Nephron (organoid): ENCODE measurements at regions not wholly inside any gene's neighbourhood (a gene's known extent, or its start where the extent isn't known, plus 50 kb on each side); places are given as distances from the start of the nearest gene placed in this dataset.

ENCODE experiments used
- H3K27ac Mint-ChIP-seq, 3 experiments: 2 replicates each; pipeline ENCODE4 v1.8.0; 2020; ENCODE audit warnings: mixed read lengths in 3 of 3, mild to moderate bottlenecking in 2 of 3, moderate library complexity in 1 of 3
- H3K27me3 Mint-ChIP-seq: 2 replicates; pipeline ENCODE4 v1.8.0; 2021; ENCODE audit warnings: low read depth, mild to moderate bottlenecking, moderate library complexity, mixed read lengths
- H3K36me3 Mint-ChIP-seq: 2 replicates; pipeline ENCODE4 v1.8.0; 2020; ENCODE audit warnings: low read depth, mixed read lengths
- H3K4me1 Mint-ChIP-seq: 2 replicates; pipeline ENCODE4 v1.8.0; 2020; ENCODE audit warnings: mixed read lengths
- H3K4me3 Mint-ChIP-seq, 3 experiments: 2 replicates each; pipeline ENCODE4 v1.8.0; 2020; ENCODE audit warnings: mild to moderate bottlenecking in 3 of 3, mixed read lengths in 3 of 3, moderate library complexity in 2 of 3
- H3K9me3 Mint-ChIP-seq: 2 replicates; pipeline ENCODE4 v1.8.0; 2020; ENCODE audit warnings: mixed read lengths
- TF ChIP-seq, protein P1 (sequence below), 3 experiments: fragments of 200-600 bp; sonication (generic); IDR thresholded peaks; one replicate each; pipeline ENCODE4 v1.5.0; 2021; ENCODE audit warnings: antibody characterized with exemption in 3 of 3; ENCODE audit not compliant: unreplicated experiment in 3 of 3

DNA sequence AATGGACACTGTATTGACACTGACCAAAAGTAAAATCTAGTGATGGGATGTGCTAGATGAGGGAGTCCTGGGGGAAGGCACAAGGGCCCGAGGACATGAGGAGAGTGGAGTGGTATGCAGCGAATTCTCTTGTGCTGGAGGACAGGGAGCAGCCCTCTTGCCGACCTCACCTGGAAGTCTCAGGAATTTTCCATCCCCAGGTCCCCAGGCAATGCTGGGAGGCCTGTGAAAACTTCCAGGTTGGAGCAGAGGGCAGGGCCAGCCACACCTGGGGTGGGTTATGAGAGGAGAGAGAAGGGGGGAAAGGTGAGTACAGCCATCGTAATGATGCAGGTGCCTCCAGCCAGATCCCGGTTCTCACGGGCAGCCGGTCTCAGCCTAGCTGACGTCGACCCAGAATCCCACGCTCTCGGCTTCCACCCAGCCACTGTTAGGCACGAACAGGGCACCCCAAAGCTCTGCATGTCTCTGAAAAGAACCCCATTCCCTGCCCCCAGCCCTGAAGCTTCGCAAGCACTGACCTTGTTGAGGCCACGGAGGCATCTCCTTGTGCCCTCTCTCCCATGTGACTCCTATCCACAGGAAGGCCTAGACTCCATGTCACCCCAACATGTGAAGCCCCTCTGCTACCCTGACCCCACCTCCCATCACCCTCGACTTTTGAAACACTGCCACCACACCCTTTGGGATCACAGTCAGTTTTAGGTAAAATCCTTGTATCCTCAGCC is 239.7 kb upstream of the MYO3A start:
- TF ChIP-seq, protein P1, sequence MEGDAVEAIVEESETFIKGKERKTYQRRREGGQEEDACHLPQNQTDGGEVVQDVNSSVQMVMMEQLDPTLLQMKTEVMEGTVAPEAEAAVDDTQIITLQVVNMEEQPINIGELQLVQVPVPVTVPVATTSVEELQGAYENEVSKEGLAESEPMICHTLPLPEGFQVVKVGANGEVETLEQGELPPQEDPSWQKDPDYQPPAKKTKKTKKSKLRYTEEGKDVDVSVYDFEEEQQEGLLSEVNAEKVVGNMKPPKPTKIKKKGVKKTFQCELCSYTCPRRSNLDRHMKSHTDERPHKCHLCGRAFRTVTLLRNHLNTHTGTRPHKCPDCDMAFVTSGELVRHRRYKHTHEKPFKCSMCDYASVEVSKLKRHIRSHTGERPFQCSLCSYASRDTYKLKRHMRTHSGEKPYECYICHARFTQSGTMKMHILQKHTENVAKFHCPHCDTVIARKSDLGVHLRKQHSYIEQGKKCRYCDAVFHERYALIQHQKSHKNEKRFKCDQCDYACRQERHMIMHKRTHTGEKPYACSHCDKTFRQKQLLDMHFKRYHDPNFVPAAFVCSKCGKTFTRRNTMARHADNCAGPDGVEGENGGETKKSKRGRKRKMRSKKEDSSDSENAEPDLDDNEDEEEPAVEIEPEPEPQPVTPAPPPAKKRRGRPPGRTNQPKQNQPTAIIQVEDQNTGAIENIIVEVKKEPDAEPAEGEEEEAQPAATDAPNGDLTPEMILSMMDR (IDR thresholded peaks at IDR 0.05; ENCODE audit: unreplicated experiment in 3 of 3) = no peak
- Mint-ChIP-seq H3K4me3 (no peak overlapping the region), H3K36me3 (no peaks in the 10 kb centered on the region), H3K27ac (no peak overlapping the region), H3K4me1 (no peaks in the 10 kb centered on the region), H3K27me3 (peaks cover under 1% of the 10 kb centered on the region), H3K9me3 (no peaks in the 10 kb centered on the region)

DNA sequence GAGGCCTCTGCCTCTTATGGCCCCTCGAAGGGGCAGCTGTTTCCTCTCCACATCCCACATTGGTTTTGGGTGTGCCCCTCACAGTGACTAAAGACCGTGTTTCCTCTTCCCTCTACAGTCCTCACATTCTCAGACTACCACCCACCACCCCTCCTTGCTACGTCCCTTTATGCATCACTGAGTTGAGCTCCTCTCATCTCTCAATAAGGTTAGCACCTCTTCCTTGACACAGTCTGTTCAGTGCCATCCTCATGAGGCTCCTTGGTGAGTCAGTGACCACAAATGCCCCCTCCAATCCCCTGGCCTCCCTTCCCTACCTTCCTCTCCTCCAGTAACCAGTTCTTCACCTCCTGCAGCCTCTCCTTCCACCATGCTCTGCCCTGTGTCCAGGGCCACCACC is 239.1 kb upstream of the MYO3A start:
- Mint-ChIP-seq H3K27ac (no peak overlapping the region), H3K36me3 (no peaks in the 10 kb centered on the region), H3K27me3 (no peaks in the 10 kb centered on the region), H3K9me3 (no peaks in the 10 kb centered on the region), H3K4me3 (no peak overlapping the region), H3K4me1 (no peaks in the 10 kb centered on the region)
- TF ChIP-seq, protein P1 (IDR thresholded peaks at IDR 0.05; ENCODE audit: unreplicated experiment in 3 of 3) = no peak

DNA sequence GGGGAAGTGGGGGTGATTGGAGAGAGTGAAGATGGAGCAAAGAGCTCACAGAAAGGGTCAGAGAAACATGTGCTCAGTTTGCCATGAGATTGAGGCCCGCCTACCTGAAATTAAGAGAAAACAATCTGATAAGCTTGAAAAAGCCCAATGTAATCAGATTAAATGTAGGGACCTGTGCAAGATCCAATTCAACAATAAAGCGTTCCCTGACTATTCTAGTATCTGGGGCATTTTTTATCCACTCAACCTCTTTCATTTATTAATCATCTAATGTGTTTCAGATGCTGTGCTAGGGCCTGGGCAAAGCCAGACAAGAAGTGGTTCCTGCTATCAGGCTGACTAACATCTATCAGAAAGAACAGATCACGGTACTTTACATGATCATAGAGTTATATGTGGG is 238.4 kb upstream of the MYO3A start:
- H3K27ac Mint-ChIP-seq = no peak overlapping the region
- TF ChIP-seq, protein P1 (IDR thresholded peaks at IDR 0.05; ENCODE audit: unreplicated experiment in 3 of 3) = no peak
- no peak overlapping the region for H3K4me3 Mint-ChIP-seq
- H3K4me1 Mint-ChIP-seq = no peaks in the 10 kb centered on the region
- no peaks in the 10 kb centered on the region for H3K27me3 Mint-ChIP-seq
- no peaks in the 10 kb centered on the region for H3K9me3 Mint-ChIP-seq
- no peaks in the 10 kb centered on the region for H3K36me3 Mint-ChIP-seq

DNA sequence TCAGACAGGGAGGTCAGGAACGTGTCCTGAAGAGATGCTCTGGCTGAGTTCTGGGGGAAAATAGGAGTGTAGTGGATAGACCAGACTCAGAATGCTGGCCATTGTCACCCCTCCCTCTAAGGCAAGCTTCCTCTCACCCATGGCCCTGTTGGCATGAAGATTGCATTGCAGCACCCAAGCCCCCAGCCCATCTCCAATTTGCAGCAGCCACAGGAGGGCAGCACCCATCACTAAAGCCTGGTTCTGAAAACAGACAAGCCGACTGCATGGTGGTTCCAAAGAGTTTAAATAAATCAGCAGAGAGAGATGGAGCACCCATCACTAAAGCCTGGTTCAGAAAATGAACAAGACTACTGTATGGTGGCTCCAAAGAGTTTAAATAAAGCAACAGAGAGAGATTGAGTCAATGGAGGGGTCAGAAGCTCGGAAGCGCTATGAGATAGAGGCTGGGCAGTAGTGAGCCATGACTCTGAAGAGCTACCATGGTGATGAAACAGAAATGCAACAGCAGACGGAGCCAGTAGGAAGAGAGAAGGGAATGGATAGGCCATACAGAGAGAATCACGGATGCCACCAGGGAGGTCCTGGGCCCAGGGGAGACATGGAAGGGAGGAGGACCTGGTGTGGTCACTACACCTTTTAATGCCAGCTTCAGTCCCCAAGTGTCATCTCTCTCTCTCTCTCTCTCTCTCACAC is 237.9 kb upstream of the MYO3A start:
- Mint-ChIP-seq H3K9me3 (no peaks in the 10 kb centered on the region), H3K27me3 (no peaks in the 10 kb centered on the region), H3K4me3 (no peak overlapping the region), H3K27ac (no peak overlapping the region), H3K4me1 (no peaks in the 10 kb centered on the region), H3K36me3 (no peaks in the 10 kb centered on the region)
- TF ChIP-seq, protein P1 (IDR thresholded peaks at IDR 0.05; ENCODE audit: unreplicated experiment in 3 of 3) = no peak

DNA sequence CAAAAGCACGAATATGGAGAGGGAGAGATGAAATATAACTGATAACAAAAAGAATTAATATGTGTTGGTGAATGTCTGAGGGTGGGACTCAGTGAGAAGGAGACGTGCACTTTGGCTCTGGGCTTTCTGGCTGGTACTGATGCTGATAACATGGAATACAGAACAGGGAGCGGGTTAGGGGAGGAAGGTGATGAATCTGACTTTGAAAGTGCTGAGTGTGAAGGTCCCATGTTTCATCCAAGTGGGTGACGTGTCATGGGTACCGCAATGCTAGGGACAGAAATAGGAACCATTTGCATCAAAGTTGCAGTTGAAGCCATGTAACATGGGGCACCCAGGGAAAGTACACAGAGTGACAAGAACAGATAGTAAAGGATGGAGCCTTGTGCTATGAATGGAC is 236.6 kb upstream of the MYO3A start:
- TF ChIP-seq, protein P1 (IDR thresholded peaks at IDR 0.05; ENCODE audit: unreplicated experiment in 3 of 3) = no peak
- H3K27ac Mint-ChIP-seq = no peak overlapping the region
- no peak overlapping the region for H3K4me3 Mint-ChIP-seq
- H3K9me3 Mint-ChIP-seq = no peaks in the 10 kb centered on the region
- no peaks in the 10 kb centered on the region for H3K27me3 Mint-ChIP-seq
- no peaks in the 10 kb centered on the region for H3K36me3 Mint-ChIP-seq
- H3K4me1 Mint-ChIP-seq = no peaks in the 10 kb centered on the region

DNA sequence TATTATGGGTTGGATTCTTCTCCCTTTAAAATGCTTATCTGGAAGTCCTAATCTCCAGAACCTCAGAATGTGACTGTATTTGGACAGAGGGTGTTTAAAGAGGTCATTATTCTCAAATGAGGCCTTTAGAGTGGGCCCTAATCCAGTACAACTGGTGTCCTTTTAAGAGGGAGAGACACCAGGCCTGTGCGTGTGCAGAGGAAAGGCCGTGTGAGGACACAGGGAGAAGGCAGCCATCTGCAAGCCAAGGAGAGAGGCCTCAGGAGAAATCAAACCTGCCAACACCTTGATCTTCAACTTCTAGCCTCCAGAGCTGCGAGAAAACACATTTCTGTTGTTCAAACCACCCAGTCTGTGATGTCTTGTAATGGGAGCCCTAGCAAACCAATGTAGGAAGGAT is 235.4 kb upstream of the MYO3A start:
- TF ChIP-seq, protein P1 (IDR thresholded peaks at IDR 0.05; ENCODE audit: unreplicated experiment in 3 of 3) = no peak
- no peaks in the 10 kb centered on the region for H3K4me1 Mint-ChIP-seq
- no peak overlapping the region for H3K4me3 Mint-ChIP-seq
- H3K9me3 Mint-ChIP-seq = no peaks in the 10 kb centered on the region
- no peak overlapping the region for H3K27ac Mint-ChIP-seq
- no peaks in the 10 kb centered on the region for H3K36me3 Mint-ChIP-seq
- no peaks in the 10 kb centered on the region for H3K27me3 Mint-ChIP-seq
